ENCODE measurements at regions not wholly inside any gene's neighbourhood (a gene's known extent, or its start where the extent isn't known, plus 50 kb on each side); places are given as distances from the start of the nearest gene placed in this dataset.

DNA sequence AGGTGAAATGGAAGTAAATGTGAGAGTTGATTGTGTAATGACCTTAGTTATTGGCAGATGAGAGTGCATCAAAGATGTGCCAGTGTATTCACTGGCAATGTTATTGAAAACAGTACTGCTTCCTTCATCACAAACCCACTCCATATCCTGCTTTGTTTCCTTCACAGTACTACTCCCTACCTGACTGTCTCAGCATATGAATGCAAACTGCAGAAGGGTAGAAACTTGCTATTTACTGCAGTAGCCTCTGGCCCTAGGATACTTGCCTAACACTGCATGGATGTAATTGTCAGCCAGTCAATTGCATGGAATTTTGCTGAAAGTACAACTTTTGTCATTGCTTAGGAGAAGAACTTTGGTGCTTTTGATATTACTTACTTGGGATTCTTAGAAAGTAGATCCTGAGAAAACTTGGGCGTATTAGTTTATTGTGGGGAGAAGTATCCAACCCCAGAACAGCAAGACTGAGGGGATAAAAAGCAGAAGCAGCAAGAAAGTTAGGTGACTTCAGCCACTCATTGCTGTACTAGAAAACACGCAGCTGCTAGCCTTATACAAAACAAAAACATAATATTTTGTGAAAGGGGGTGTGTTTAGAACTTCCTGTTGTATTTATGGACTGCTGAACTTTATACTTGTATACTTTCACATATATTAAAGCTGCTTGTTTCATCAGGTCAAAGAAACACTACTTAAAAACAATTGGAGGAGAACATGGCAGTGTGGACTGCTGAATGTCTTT, 219.0 kb downstream of the CCNG2 start:
- intact Hi-C loops (cut with micrococcal nuclease; ENCODE audit: unreplicated experiment) = no loop called here
- no peaks in the 10 kb centered on the region for H3K36me3 ChIP-seq (ENCODE audit: control insufficient read depth, insufficient read depth, low read length)
- H3K27me3 ChIP-seq (ENCODE audit: control insufficient read depth, insufficient read depth, low read length) = no peaks in the 10 kb centered on the region; the same call in 1 of the 2 replicates
- no peak overlapping the region for H3K4me3 ChIP-seq (ENCODE audit: low read depth in 2 of 2, low read length in 2 of 2)
- H3K9me3 ChIP-seq (ENCODE audit: control insufficient read depth, insufficient read depth, low read depth, low read length) = no peaks in the 10 kb centered on the region
- TF ChIP-seq POLR2AphosphoS5 (IDR thresholded peaks at IDR 0.05; ENCODE audit: low read depth, low read length) (no peak), TCF7L2 (IDR thresholded peaks at IDR 0.05; ENCODE audit: low read depth, low read length) (no peak), SIN3A (IDR thresholded peaks at IDR 0.05; ENCODE audit: borderline replicate concordance, insufficient read depth, low read depth, low read length) (no peak)
- TF ChIP-seq, protein P1, sequence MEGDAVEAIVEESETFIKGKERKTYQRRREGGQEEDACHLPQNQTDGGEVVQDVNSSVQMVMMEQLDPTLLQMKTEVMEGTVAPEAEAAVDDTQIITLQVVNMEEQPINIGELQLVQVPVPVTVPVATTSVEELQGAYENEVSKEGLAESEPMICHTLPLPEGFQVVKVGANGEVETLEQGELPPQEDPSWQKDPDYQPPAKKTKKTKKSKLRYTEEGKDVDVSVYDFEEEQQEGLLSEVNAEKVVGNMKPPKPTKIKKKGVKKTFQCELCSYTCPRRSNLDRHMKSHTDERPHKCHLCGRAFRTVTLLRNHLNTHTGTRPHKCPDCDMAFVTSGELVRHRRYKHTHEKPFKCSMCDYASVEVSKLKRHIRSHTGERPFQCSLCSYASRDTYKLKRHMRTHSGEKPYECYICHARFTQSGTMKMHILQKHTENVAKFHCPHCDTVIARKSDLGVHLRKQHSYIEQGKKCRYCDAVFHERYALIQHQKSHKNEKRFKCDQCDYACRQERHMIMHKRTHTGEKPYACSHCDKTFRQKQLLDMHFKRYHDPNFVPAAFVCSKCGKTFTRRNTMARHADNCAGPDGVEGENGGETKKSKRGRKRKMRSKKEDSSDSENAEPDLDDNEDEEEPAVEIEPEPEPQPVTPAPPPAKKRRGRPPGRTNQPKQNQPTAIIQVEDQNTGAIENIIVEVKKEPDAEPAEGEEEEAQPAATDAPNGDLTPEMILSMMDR (IDR thresholded peaks at IDR 0.05) = no peak
- TF ChIP-seq, protein P2, sequence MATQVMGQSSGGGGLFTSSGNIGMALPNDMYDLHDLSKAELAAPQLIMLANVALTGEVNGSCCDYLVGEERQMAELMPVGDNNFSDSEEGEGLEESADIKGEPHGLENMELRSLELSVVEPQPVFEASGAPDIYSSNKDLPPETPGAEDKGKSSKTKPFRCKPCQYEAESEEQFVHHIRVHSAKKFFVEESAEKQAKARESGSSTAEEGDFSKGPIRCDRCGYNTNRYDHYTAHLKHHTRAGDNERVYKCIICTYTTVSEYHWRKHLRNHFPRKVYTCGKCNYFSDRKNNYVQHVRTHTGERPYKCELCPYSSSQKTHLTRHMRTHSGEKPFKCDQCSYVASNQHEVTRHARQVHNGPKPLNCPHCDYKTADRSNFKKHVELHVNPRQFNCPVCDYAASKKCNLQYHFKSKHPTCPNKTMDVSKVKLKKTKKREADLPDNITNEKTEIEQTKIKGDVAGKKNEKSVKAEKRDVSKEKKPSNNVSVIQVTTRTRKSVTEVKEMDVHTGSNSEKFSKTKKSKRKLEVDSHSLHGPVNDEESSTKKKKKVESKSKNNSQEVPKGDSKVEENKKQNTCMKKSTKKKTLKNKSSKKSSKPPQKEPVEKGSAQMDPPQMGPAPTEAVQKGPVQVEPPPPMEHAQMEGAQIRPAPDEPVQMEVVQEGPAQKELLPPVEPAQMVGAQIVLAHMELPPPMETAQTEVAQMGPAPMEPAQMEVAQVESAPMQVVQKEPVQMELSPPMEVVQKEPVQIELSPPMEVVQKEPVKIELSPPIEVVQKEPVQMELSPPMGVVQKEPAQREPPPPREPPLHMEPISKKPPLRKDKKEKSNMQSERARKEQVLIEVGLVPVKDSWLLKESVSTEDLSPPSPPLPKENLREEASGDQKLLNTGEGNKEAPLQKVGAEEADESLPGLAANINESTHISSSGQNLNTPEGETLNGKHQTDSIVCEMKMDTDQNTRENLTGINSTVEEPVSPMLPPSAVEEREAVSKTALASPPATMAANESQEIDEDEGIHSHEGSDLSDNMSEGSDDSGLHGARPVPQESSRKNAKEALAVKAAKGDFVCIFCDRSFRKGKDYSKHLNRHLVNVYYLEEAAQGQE (IDR thresholded peaks at IDR 0.05; ENCODE audit: insufficient read depth in 1 of 2, low read depth in 2 of 2, low read length in 1 of 2) = no peak
- no peaks in the 10 kb centered on the region for H3K4me1 ChIP-seq (ENCODE audit: control insufficient read depth, insufficient read depth, low read length)
- no peak overlapping the region for H3K27ac ChIP-seq (ENCODE audit: low read length)
- no peak for DNase-seq (ENCODE audit: low read depth, low spot score)
- ChIA-PET CTCF (no interaction called here), POLR2A (no interaction called here)
- no peak for ATAC-seq
- in situ Hi-C loops (cut with HindIII; ENCODE audit: low pct_unique_long_range_greater_than_20kb, low sequenced_read_pairs) = no loop called here
- no TSS peak for BruUV-seq (replicated peaks)

DNA sequence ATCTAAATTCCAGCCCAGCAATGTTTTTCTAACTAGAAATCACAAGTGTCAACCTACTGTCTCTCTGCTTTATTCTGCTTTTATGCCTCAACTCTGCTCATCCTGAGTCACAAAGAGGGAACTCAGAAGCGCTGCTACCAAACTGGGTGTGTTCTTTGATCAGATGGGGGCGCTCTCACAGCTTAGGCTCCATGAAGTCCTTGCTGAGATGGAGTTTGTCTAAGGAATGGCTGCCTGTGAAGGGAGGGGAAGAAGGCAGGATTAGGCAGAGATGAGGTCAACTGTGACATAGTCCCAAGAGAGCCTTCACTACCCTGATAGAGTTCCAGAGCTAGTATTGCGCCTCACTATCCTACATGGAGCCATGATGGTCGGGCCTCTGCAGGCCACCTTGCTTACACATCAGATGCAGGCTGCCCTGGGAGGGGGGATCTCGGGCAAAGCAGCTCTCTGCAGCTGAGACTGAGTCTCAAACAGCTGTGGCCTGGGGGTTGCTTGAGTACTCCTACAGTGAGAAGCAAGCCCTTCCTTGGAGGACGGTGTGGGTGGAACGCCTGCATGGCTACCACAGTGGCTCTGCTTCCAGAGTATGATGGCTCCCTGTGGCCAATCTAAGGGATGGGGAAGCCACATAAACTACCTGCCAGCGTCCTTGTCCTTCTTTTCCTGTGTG, 219.9 kb downstream of the CCNG2 start:
- DNase-seq (ENCODE audit: low read depth, low spot score) (no peak), ATAC-seq (no peak)
- H3K4me1 ChIP-seq (ENCODE audit: control insufficient read depth, insufficient read depth, low read length) = no peaks in the 10 kb centered on the region
- intact Hi-C loops (cut with micrococcal nuclease; ENCODE audit: unreplicated experiment) = no loop called here
- H3K9me3 ChIP-seq (ENCODE audit: control insufficient read depth, insufficient read depth, low read depth, low read length) = no peaks in the 10 kb centered on the region
- POLR2A ChIA-PET = no interaction called here
- H3K27me3 ChIP-seq (ENCODE audit: control insufficient read depth, insufficient read depth, low read length) = no peaks in the 10 kb centered on the region; the same call in 1 of the 2 replicates
- CTCF ChIA-PET = no interaction called here
- no peak for TF ChIP-seq SIN3A (IDR thresholded peaks at IDR 0.05; ENCODE audit: borderline replicate concordance, insufficient read depth, low read depth, low read length)
- in situ Hi-C loops (cut with HindIII; ENCODE audit: low pct_unique_long_range_greater_than_20kb, low sequenced_read_pairs) = no loop called here
- H3K27ac ChIP-seq (ENCODE audit: low read length) = no peak overlapping the region
- BruUV-seq (replicated peaks) = no TSS peak
- no peak overlapping the region for H3K4me3 ChIP-seq (ENCODE audit: low read depth in 2 of 2, low read length in 2 of 2)
- H3K36me3 ChIP-seq (ENCODE audit: control insufficient read depth, insufficient read depth, low read length) = no peaks in the 10 kb centered on the region

DNA sequence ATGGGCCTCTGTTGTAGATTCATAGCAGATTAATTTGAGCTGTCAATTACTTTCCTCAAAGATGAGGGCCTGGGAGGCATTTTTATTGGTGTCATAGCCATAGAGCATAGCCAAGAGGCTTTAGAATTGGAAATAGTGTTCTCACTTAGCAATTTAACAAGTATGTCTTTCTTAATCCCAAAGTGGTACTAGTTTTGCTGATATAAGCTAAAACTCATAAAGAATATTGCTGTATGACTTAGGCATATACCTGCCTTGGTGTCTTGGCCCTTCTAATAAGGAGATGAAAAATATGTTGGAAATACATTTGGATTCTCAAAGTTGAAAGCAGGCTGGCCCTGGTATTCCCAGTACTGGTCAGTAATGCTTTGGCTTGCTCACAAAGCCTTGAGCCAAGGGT, 221.5 kb upstream of the CXCL13 start:
- no peaks in the 10 kb centered on the region for H3K4me1 ChIP-seq (ENCODE audit: control insufficient read depth, insufficient read depth, low read length)
- DNase-seq (ENCODE audit: low read depth, low spot score) (no peak), ATAC-seq (no peak)
- no peak overlapping the region for H3K27ac ChIP-seq (ENCODE audit: low read length)
- CTCF ChIA-PET = interaction anchor here (0.6 kb wide), 1 partner anchor 231 kb away, joined by 4 read pairs; no protein-coding TSS in a partner anchor
- POLR2A ChIA-PET = no interaction called here
- H3K4me3 ChIP-seq (ENCODE audit: low read depth in 2 of 2, low read length in 2 of 2) = no peak overlapping the region
- in situ Hi-C loops (cut with HindIII; ENCODE audit: low pct_unique_long_range_greater_than_20kb, low sequenced_read_pairs) = no loop called here
- BruUV-seq (replicated peaks) = no TSS peak
- TF ChIP-seq TCF7L2 (IDR thresholded peaks at IDR 0.05; ENCODE audit: low read depth, low read length) (no peak), SIN3A (IDR thresholded peaks at IDR 0.05; ENCODE audit: borderline replicate concordance, insufficient read depth, low read depth, low read length) (no peak)
- TF ChIP-seq, protein P1 (IDR thresholded peaks at IDR 0.05) = no peak
- no peaks in the 10 kb centered on the region for H3K9me3 ChIP-seq (ENCODE audit: control insufficient read depth, insufficient read depth, low read depth, low read length)
- no peaks in the 10 kb centered on the region for H3K27me3 ChIP-seq (ENCODE audit: control insufficient read depth, insufficient read depth, low read length)
- intact Hi-C loops (cut with micrococcal nuclease; ENCODE audit: unreplicated experiment) = loop anchor here (2.0 to 5.0 kb wide), 2 partner anchors 51 to 233 kb away; no protein-coding TSS in a partner anchor
- no peaks in the 10 kb centered on the region for H3K36me3 ChIP-seq (ENCODE audit: control insufficient read depth, insufficient read depth, low read length)

Data from Panc1 (cell line).